Loucy (cell line): ENCODE measurements at regions not wholly inside any gene's neighbourhood (a gene's known extent, or its start where the extent isn't known, plus 50 kb on each side); places are given as distances from the start of the nearest gene placed in this dataset.

Source experiments
- H2AFZ ChIP-seq: fragments of 200-600 bp; sonication (generic); 2 replicates; pipeline ENCODE4 v1.6.0; 2016; ENCODE audit warnings: antibody characterized with exemption, mild to moderate bottlenecking, low read length, moderate library complexity
- H3F3A ChIP-seq: fragments of 200-600 bp; 2 replicates; pipeline ENCODE4 v1.6.0; 2016; ENCODE audit warnings: antibody characterized with exemption, low read depth, mild to moderate bottlenecking
- H3K27me3 ChIP-seq: fragments of 200-600 bp; sonication (generic); 2 replicates; pipeline ENCODE4 v1.6.1; 2014; ENCODE audit warnings: low read length, mild to moderate bottlenecking; ENCODE audit not compliant: insufficient read depth, poor library complexity, severe bottlenecking
- H3K36me3 ChIP-seq: fragments of 200-600 bp; sonication (generic); 2 replicates; pipeline ENCODE4 v1.6.1; 2016; ENCODE audit warnings: low read length; ENCODE audit not compliant: insufficient read depth
- H3K4me1 ChIP-seq: fragments of 200-600 bp; sonication (generic); 2 replicates; pipeline ENCODE4 v1.5.1; 2014; ENCODE audit warnings: low read length, mild to moderate bottlenecking; ENCODE audit not compliant: insufficient read depth, poor library complexity, severe bottlenecking
- H3K4me2 ChIP-seq: fragments of 200-600 bp; sonication (generic); 2 replicates; pipeline ENCODE4 v1.6.0; 2014; ENCODE audit warnings: antibody characterized with exemption, low read length, low read depth, mild to moderate bottlenecking; ENCODE audit not compliant: poor library complexity, severe bottlenecking
- H3K4me3 ChIP-seq: fragments of 200-600 bp; sonication (generic); 2 replicates; pipeline ENCODE4 v1.5.1; 2014; ENCODE audit warnings: low read length, mild to moderate bottlenecking, mixed read lengths; ENCODE audit not compliant: poor library complexity, severe bottlenecking
- H3K79me2 ChIP-seq: fragments of 200-600 bp; sonication (generic); 2 replicates; pipeline ENCODE4 v1.6.1; 2014; ENCODE audit warnings: low read length; ENCODE audit not compliant: insufficient read depth
- H3K9ac ChIP-seq: fragments of 200-600 bp; sonication (generic); 2 replicates; pipeline ENCODE4 v1.6.0; 2014; ENCODE audit warnings: mild to moderate bottlenecking, low read depth, low read length, moderate library complexity; ENCODE audit not compliant: poor library complexity, severe bottlenecking
- H3K9me2 ChIP-seq: fragments of 200-600 bp; sonication (generic); replicated peaks from 2 replicates; pipeline ENCODE4 v1.6.1; 2016; ENCODE audit warnings: low read depth, low read length, mixed read lengths
- H3K9me3 ChIP-seq: fragments of 200-600 bp; sonication (generic); 2 replicates; pipeline ENCODE4 v1.6.1; 2014; ENCODE audit warnings: mild to moderate bottlenecking, antibody characterized with exemption, low read length, low read depth; ENCODE audit not compliant: insufficient read depth
- H4K20me1 ChIP-seq: fragments of 200-600 bp; sonication (generic); 2 replicates; pipeline ENCODE4 v1.6.0; 2014; ENCODE audit warnings: antibody characterized with exemption, low read length, mild to moderate bottlenecking; ENCODE audit not compliant: insufficient read depth, poor library complexity, severe bottlenecking
- CTCF ChIP-seq: fragments of 200-600 bp; sonication (generic); conservative IDR thresholded peaks from 2 replicates; pipeline ENCODE4 v1.5.1; 2014; ENCODE audit warnings: mild to moderate bottlenecking, antibody characterized with exemption, low read length
- EZH2phosphoT487 ChIP-seq: fragments of 200-600 bp; IDR thresholded peaks from 2 replicates; pipeline ENCODE4 v1.6.1; 2018; ENCODE audit warnings: antibody characterized with exemption, mild to moderate bottlenecking, moderate library complexity, borderline replicate concordance

- Histone ChIP-seq H3K27me3 (no peaks in the 10 kb centered on the region), H3K9me2 (no peaks in the 10 kb centered on the region), H3F3A (no peaks in the 10 kb centered on the region), H3K9ac (no peak overlapping the region), H4K20me1 (no peaks in the 10 kb centered on the region), H3K36me3 (no peaks in the 10 kb centered on the region), H3K4me1 (no peaks in the 10 kb centered on the region), H3K4me2 (no peak overlapping the region), H3K4me3 (no peak overlapping the region), H3K79me2 (no peaks in the 10 kb centered on the region), H3K9me3 (no peaks in the 10 kb centered on the region), H2AFZ (no peak overlapping the region)
- no peak for TF ChIP-seq EZH2phosphoT487
- no peak for TF ChIP-seq CTCF
These were observed 108.1 kb downstream of the MAP3K21 start for GRCh38 chr1:233435622-233436021.

- H3K4me2 ChIP-seq, result no peak overlapping the region
- no peaks in the 10 kb centered on the region for H3K4me1 ChIP-seq
- no peaks in the 10 kb centered on the region for H4K20me1 ChIP-seq
- no peaks in the 10 kb centered on the region for H3K36me3 ChIP-seq
- no peaks in the 10 kb centered on the region for H3K27me3 ChIP-seq
- no peak overlapping the region for H3K9ac ChIP-seq
- H3K79me2 ChIP-seq, result no peaks in the 10 kb centered on the region
- TF ChIP-seq CTCF, result no peak
- TF ChIP-seq EZH2phosphoT487, result no peak
- H2AFZ ChIP-seq, result no peak overlapping the region
- no peak overlapping the region for H3K4me3 ChIP-seq
- H3K9me3 ChIP-seq, result no peaks in the 10 kb centered on the region
- no peaks in the 10 kb centered on the region for H3K9me2 ChIP-seq
- H3F3A ChIP-seq, result no peaks in the 10 kb centered on the region
These were observed 112.2 kb downstream of the MAP3K21 start for GRCh38 chr1:233439721-233440120.

- no peaks in the 10 kb centered on the region for H3K27me3 ChIP-seq
- H3K79me2 ChIP-seq, result no peaks in the 10 kb centered on the region
- no peaks in the 10 kb centered on the region for H3K9me2 ChIP-seq
- peaks cover 4% of the 10 kb centered on the region; the same call in 1 of the 2 replicates for H3K9me3 ChIP-seq
- no peak overlapping the region for H3K4me3 ChIP-seq
- H4K20me1 ChIP-seq, result no peaks in the 10 kb centered on the region
- no peaks in the 10 kb centered on the region for H3F3A ChIP-seq
- H2AFZ ChIP-seq, result peak overlapping the region; percentile 69
- no peaks in the 10 kb centered on the region for H3K4me1 ChIP-seq
- no peaks in the 10 kb centered on the region for H3K36me3 ChIP-seq
- no peak for TF ChIP-seq EZH2phosphoT487
- peak; percentile 89 for TF ChIP-seq CTCF
- H3K4me2 ChIP-seq, result no peak overlapping the region
- no peak overlapping the region for H3K9ac ChIP-seq
These were observed 113.5 kb downstream of the MAP3K21 start for GRCh38 chr1:233440951-233441401.
